ENCODE measurements at regions not wholly inside any gene's neighbourhood (a gene's known extent, or its start where the extent isn't known, plus 50 kb on each side); places are given as distances from the start of the nearest gene placed in this dataset. TPM values are rescaled to one million over a fixed set of nuclear protein-coding genes. Genes with fewer than 3 reads are reported as not detected.
"Not testable (repeated sequence)": the region's sequence is repeated elsewhere in the genome, so short reads cannot be mapped to it uniquely, and the experiment has no call there.

GRCh38 chrX:44674906-44675305 lies 132.2 kb upstream of the FUNDC1 start:
- no peak for DNase-seq

DNA sequence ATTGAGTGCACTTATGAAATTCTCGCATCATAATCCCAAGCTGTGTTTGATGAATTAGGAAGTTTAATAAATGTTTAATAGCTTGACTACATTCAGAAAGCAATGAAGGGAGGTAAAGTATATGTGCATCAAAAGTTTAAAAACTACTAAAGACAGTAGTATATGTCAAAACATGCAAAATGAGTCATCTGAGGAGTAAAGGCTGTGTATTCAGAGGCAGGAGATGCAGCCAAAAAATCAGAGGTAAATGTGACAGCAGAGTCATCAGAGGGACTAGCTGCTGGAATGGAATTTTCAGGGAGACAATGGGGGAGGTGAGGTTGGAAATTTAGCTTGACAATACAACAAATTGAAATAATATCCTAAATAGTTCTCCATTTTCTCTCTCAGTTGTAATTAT lies 127.0 kb upstream of the FUNDC1 start:
- no peak for DNase-seq

DNA sequence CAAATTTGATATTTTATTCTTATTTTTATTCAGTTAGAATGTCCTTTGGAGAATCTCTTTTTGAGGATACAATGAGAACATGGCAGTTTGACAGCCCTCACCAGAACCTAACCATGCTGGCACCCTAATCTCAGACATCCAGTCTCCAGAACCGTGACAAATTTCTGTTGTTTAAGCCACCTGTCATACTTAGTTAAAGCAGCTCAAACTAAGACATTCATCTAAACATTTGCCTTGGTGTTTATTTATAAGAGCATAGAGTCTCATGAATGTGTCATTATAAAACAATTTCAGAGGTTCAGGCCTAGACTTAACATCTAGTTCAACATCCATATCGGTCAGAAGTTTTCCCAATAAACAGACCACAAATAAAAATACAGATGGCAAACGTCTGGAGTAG lies 125.1 kb upstream of the FUNDC1 start:
- DNase-seq: no peak

GRCh38 chrX:44657718-44658246 lies 115.1 kb upstream of the FUNDC1 start:
- DNase-seq: not testable (repeated sequence)

DNA sequence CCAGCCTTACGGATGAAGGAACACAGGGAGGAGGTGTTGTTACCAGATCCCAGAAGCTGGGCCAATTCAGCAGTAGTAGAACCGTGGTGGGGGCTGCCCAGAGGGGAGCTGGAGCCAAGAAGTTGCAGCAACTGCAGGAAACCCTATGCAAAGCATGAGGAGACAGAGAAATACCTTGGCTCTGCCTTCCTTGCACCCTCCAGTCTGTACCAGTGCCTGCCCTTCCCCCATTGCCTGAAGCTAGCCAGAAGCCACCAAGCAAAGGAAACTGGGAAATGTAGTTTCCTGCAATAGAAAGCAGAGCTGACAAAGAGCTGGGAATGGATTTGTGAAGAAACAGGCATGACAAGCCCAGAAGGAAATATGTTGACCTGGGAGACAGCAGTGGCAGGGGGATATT lies 108.7 kb upstream of the FUNDC1 start:
- no peak for DNase-seq

DNA sequence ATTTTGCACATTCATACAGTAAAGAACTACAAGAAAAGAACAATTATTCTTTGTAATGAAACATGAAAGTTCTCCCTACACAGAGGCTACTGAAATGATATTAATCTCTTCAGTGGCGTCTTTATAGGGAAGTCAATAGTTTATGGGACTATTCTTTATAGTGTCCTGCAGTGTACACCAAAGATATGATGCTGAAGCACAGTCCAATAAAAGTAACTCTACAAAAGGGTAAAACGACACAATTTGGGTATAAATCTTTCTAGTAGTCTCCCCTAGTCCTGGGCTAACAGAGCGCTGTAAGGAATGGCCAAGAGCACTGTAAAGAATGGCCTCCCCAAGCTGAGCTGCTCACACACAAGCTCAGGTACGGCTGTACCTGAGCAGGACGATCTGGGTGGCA lies 101.1 kb upstream of the FUNDC1 start:
- DNase-seq: no peak

GRCh38 chrX:44637282-44637681 lies 94.6 kb upstream of the FUNDC1 start:
- DNase-seq: no peak

GRCh38 chrX:44621078-44621477 lies 78.4 kb upstream of the FUNDC1 start:
- no peak for DNase-seq

- DNase-seq: no peak
These were observed 76.4 kb upstream of the FUNDC1 start for GRCh38 chrX:44619039-44619438.

DNA sequence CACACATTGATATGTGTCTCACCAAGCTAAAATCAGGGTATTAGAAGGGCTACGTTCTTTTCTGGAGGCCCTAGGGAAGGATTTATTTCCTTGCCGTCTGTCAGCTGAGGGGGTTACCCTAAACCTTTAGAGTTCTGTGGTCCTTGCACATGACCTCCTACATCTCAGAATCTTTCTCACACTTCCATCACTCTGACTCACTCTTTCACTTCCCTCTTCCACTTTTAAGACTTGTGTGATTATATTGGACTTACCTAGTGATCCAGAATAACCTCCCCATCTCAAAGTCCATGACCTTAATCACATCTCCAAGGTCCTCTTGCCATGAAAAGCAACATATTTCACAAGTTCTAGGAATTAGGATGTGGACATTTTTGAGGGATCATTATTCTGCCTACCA lies 53.6 kb upstream of the FUNDC1 start:
- DNase-seq: no peak

Small RNA genes lying in the stretch of these regions (small RNA-seq; reads per million reads assigned to genes)
- gene RN7SL291P: not detected

Data from occipital lobe (tissue), 2 donors.